K562 (cell line): ENCODE measurements at regions not wholly inside any gene's neighbourhood (a gene's known extent, or its start where the extent isn't known, plus 50 kb on each side); places are given as distances from the start of the nearest gene placed in this dataset.

ENCODE experiments used
- ATAC-seq: fragments of 200-7000 bp; cut with Tn5 transposase; 3 replicates; pipeline ENCODE4 v1.9.1; 2020; ENCODE audit warnings: moderate library complexity
- BruUV-seq: library from RNA; stranded (reverse); fragments of 400-500 nt; replicated peaks from 2 replicates; lab custom pipeline; 2021; lab: Mats Ljungman, UMichigan
- CTCF ChIA-PET: fragments of 300-600 bp; formaldehyde crosslinking; extraction: SDS; loops from one replicate; lab custom pipeline; 2021; ENCODE audit warnings: low intra/inter-chr PET ratio; lab: Yijun Ruan, JAX
- POLR2A ChIA-PET: fragments of 300-600, 350-650 bp; sonication (Branson Sonifier 250); formaldehyde crosslinking; extraction: SDS; loops from one replicate; lab custom pipeline; 2021; ENCODE audit warnings: antibody characterized with exemption, inconsistent platforms; lab: Yijun Ruan, JAX
- DNase-seq, 4 experiments: peaks; one replicate each; pipeline versions ENCODE4 v3.0.0 to v3.0.0-alpha.2; 2011 to 2018; ENCODE audit warnings: low spot score in 3 of 4, mixed read lengths in 3 of 4; ENCODE audit errors: extremely low read depth in 1 of 4
- FAIRE-seq: peaks from 2 replicates; lab custom pipeline; 2011; peaks lifted over from hg19 to GRCh38; lab: Jason Lieb, UNC
- H2AFZ ChIP-seq: 2 replicates; pipeline ENCODE4 v1.6.0; 2011; ENCODE audit warnings: low read depth, low read length, control low read depth, inconsistent platforms
- H3K27ac ChIP-seq: fragments of 200-600 bp; 3 replicates; pipeline ENCODE4 v1.8.0; 2011; ENCODE audit warnings: low read depth, mild to moderate bottlenecking, control low read depth, inconsistent platforms, low read length, moderate library complexity, mixed read lengths; ENCODE audit errors: extremely low read depth
- H3K27me3 ChIP-seq, 2 experiments: fragments of 300-600 bp in 1 of 2; 2 replicates in 1 of 2; 3 replicates in 1 of 2; pipeline versions ENCODE4 v1.6.0 to v1.8.0; 2011; ENCODE audit warnings: inconsistent platforms in 2 of 2, low read length in 2 of 2, mild to moderate bottlenecking in 1 of 2, mixed read lengths in 1 of 2, moderate library complexity in 1 of 2; ENCODE audit not compliant: control insufficient read depth in 2 of 2, insufficient read depth in 2 of 2
- H3K36me3 ChIP-seq: fragments of 300-600 bp; 3 replicates; pipeline ENCODE4 v1.8.0; 2011; ENCODE audit warnings: mild to moderate bottlenecking, low read length, inconsistent platforms; ENCODE audit not compliant: control insufficient read depth, insufficient read depth
- H3K4me1 ChIP-seq, 2 experiments: fragments of 200-600 bp in 1 of 2; replicated peaks in 1 of 2; 2 replicates in 1 of 2; 3 replicates in 1 of 2; pipeline versions ENCODE4 v1.5.1 to v1.8.0; 2011; ENCODE audit warnings: inconsistent platforms in 2 of 2, low read length in 2 of 2, mild to moderate bottlenecking in 1 of 2, mixed read lengths in 1 of 2, moderate library complexity in 1 of 2; ENCODE audit not compliant: control insufficient read depth in 2 of 2, insufficient read depth in 2 of 2
- H3K4me2 ChIP-seq: 2 replicates; pipeline ENCODE4 v1.6.1; 2011; ENCODE audit warnings: low read length, control low read depth, inconsistent platforms, mixed read lengths; ENCODE audit not compliant: insufficient read depth
- H3K4me3 ChIP-seq: fragments of 200-600 bp; sonication (generic), shearing (Covaris generic); 2 replicates; pipeline ENCODE4 v1.5.1; 2016; ENCODE audit warnings: control low read depth, inconsistent platforms
- H3K79me2 ChIP-seq: fragments of 200-600 bp; 3 replicates; pipeline ENCODE4 v1.8.0; 2011; ENCODE audit warnings: low read length, inconsistent platforms; ENCODE audit not compliant: control insufficient read depth, insufficient read depth
- H3K9ac ChIP-seq, 2 experiments: 2 replicates each; pipeline versions ENCODE4 v1.6.0 to v1.6.1; 2011; ENCODE audit warnings: low read depth in 2 of 2, low read length in 2 of 2, control low read depth in 1 of 2, inconsistent platforms in 1 of 2, mild to moderate bottlenecking in 1 of 2, mixed read lengths in 1 of 2; ENCODE audit not compliant: insufficient read depth in 1 of 2
- H3K9me1 ChIP-seq: one replicate; pipeline ENCODE4 v1.6.0; 2011; ENCODE audit warnings: inconsistent platforms, mild to moderate bottlenecking, low read length, moderate library complexity; ENCODE audit not compliant: control insufficient read depth, insufficient read depth
- H3K9me3 ChIP-seq: replicated peaks from 2 replicates; pipeline ENCODE4 v1.5.1; 2011; ENCODE audit warnings: low read depth, low read length, inconsistent platforms; ENCODE audit not compliant: control insufficient read depth, insufficient read depth
- H4K20me1 ChIP-seq: replicated peaks from 2 replicates; pipeline ENCODE4 v1.6.1; 2011; ENCODE audit warnings: low read length, inconsistent platforms, mixed read lengths; ENCODE audit not compliant: control insufficient read depth, insufficient read depth
- BRD9 ChIP-seq: fragments of 450-650 bp; IDR thresholded peaks from 2 replicates; pipeline ENCODE4 v1.6.1; 2018; ENCODE audit warnings: low read depth; ENCODE audit not compliant: partially characterized antibody
- CBX3 ChIP-seq, 2 experiments: IDR thresholded peaks; 1 replicate in 1 of 2; 2 replicates in 1 of 2; pipeline ENCODE4 v1.6.1; 2012; ENCODE audit warnings: inconsistent platforms in 2 of 2, low read length in 2 of 2, borderline replicate concordance in 1 of 2, control low read depth in 1 of 2
- CEBPB ChIP-seq: fragments of 450-650 bp; IDR thresholded peaks from 2 replicates; pipeline ENCODE4 v1.6.1; 2016; ENCODE audit warnings: missing genetic modification characterization, missing compliant biosample characterization
- E2F1 ChIP-seq: sonication (generic); formaldehyde crosslinking; IDR thresholded peaks from 2 replicates; pipeline ENCODE4 v1.8.1; 2023; ENCODE audit warnings: mild to moderate bottlenecking, missing genetic modification reagents, moderate library complexity
- FOXP4 ChIP-seq: sonication (generic); formaldehyde crosslinking; IDR thresholded peaks from 2 replicates; pipeline ENCODE4 v1.8.0; 2022; ENCODE audit warnings: mild to moderate bottlenecking, missing genetic modification reagents, borderline replicate concordance
- ILK ChIP-seq: fragments of 450-650 bp; IDR thresholded peaks from 2 replicates; pipeline ENCODE4 v1.6.1; 2016; ENCODE audit warnings: missing genetic modification characterization, low read depth, mild to moderate bottlenecking, missing compliant biosample characterization, moderate library complexity, borderline replicate concordance
- JUN ChIP-seq, 2 experiments: sonication (generic) in 1 of 2; formaldehyde crosslinking in 1 of 2; IDR thresholded peaks; 2 replicates each; pipeline versions ENCODE4 v1.6.1 to v1.8.0; 2012 to 2022; ENCODE audit warnings: borderline replicate concordance in 2 of 2, mild to moderate bottlenecking in 2 of 2, improper control_type of control experiment in 1 of 2, low read depth in 1 of 2, low read length in 1 of 2, missing genetic modification reagents in 1 of 2
- MIER1 ChIP-seq: fragments of 450-650 bp; IDR thresholded peaks from 2 replicates; pipeline ENCODE4 v1.6.1; 2016; ENCODE audit warnings: antibody characterized with exemption, mild to moderate bottlenecking, low read depth
- PTTG1 ChIP-seq: fragments of 450-650 bp; IDR thresholded peaks from 2 replicates; pipeline ENCODE4 v1.6.1; 2016; ENCODE audit warnings: low read depth, mild to moderate bottlenecking, missing genetic modification characterization, missing compliant biosample characterization
- RREB1 ChIP-seq: fragments of 250-450 bp; sonication (Bioruptor Pico); IDR thresholded peaks from 2 replicates; pipeline ENCODE4 v1.4.0; 2020
- U2AF2 ChIP-seq: fragments of 200-400 bp; formaldehyde crosslinking; optimal IDR thresholded peaks from 2 replicates; pipeline ENCODE3; 2017; ENCODE audit warnings: low read depth, mild to moderate bottlenecking, low read length
- XRCC3 ChIP-seq: fragments of 450-650 bp; IDR thresholded peaks from 2 replicates; pipeline ENCODE4 v1.6.1; 2017; ENCODE audit warnings: mild to moderate bottlenecking, moderate library complexity
- ZKSCAN1 ChIP-seq: fragments of 150-350 bp; IDR thresholded peaks from 2 replicates; pipeline ENCODE4 v1.6.1; 2016; ENCODE audit warnings: low read depth, low read length
- WGBS: fragments of 100-300 bp; shearing (Covaris generic); methylation state at CpG from one replicate; pipeline ENCODE4 v1.1.6; 2016; ENCODE audit warnings: low coverage, mixed read lengths; ENCODE audit not compliant: insufficient coverage; ENCODE audit errors: missing lambda C conversion rate; 5-methylcytosine and 5-hydroxymethylcytosine counted together
- in situ Hi-C: fragments of 300-500 bp; cut with MboI; formaldehyde crosslinking; loops from 4 replicates; pipeline ENCODE4 v1.15.0; 2018; ENCODE audit warnings: inconsistent platforms, mixed read lengths
- intact Hi-C: fragments of 100-400 bp; cut with micrococcal nuclease; formaldehyde crosslinking; loops from 2 replicates; pipeline ENCODE4 v1.14.2; 2022

- under 1% methylated on average over 15 of the region's 15 CpGs for WGBS
- Histone ChIP-seq H3K79me2 (no peaks in the 10 kb centered on the region), H2AFZ (no peak overlapping the region), H3K9ac (no peak overlapping the region), H3K4me1 (no peaks in the 10 kb centered on the region), H3K27me3 (peaks cover 12 to 18% of the 10 kb centered on the region in 2 experiments; a peak in 4 of 5 replicates), H3K9me1 (no peaks in the 10 kb centered on the region), H3K4me2 (no peak overlapping the region), H3K27ac (no peak overlapping the region), H3K36me3 (no peaks in the 10 kb centered on the region), H3K4me3 (no peak overlapping the region), H4K20me1 (no peaks in the 10 kb centered on the region; the same call in 1 of the 2 replicates), H3K9me3 (no peaks in the 10 kb centered on the region)
- CTCF ChIA-PET: no interaction called here
- intact Hi-C loops (no loop called here), in situ Hi-C loops (no loop called here)
- DNase-seq (peak in 1 of 4 experiments; percentile 4), FAIRE-seq (no peak), ATAC-seq (peak; percentile 17; the same call in 2 of the 3 replicates)
- POLR2A ChIA-PET: no interaction called here
- BruUV-seq: no TSS peak
- TF ChIP-seq JUN (IDR thresholded peaks at IDR 0.05; ENCODE audit: borderline replicate concordance, low read depth, low read length) (no peak), JUN (CRISPR knock-in tag; IDR thresholded peaks at IDR 0.05; ENCODE audit: borderline replicate concordance) (no peak), PTTG1 (tag) (no peak), BRD9 (no peak), CBX3 (IDR thresholded peaks at IDR 0.05; ENCODE audit: borderline replicate concordance in 1 of 2, low read length in 2 of 2) (no peak), E2F1 (CRISPR knock-in tag) (no peak), CEBPB (tag) (no peak), XRCC3 (no peak), FOXP4 (CRISPR knock-in tag) (no peak), RREB1 (CRISPR knock-in tag) (no peak), MIER1 (no peak), U2AF2 (no peak), ILK (tag) (no peak), ZKSCAN1 (no peak)
Observed at GRCh38 chr22:17303441-17303839, 65.8 kb upstream of the CECR2 start.
